ENCODE measurements at regions not wholly inside any gene's neighbourhood (a gene's known extent, or its start where the extent isn't known, plus 50 kb on each side); places are given as distances from the start of the nearest gene placed in this dataset.

DNA sequence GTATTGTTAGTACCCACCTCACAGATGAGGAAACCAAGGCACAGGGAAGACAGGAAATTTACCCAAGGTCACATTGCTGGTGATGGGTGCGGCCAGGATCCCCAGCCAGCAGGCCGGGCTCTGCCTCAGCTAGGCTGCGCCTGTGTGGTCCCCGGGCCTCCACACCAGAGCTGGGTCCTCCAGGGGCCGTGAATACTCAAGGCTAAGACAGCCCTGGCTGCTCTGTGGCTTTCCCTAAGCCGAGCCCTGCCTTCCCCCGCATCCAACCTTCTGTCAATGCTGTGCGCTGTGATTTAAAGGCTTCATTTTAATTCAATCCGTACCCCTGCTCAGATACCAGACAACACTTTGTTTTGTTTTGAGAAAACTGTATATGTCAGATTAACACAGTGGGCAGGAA lies 246.7 kb downstream of the TTLL2 start:
- TF ChIP-seq, protein P1, sequence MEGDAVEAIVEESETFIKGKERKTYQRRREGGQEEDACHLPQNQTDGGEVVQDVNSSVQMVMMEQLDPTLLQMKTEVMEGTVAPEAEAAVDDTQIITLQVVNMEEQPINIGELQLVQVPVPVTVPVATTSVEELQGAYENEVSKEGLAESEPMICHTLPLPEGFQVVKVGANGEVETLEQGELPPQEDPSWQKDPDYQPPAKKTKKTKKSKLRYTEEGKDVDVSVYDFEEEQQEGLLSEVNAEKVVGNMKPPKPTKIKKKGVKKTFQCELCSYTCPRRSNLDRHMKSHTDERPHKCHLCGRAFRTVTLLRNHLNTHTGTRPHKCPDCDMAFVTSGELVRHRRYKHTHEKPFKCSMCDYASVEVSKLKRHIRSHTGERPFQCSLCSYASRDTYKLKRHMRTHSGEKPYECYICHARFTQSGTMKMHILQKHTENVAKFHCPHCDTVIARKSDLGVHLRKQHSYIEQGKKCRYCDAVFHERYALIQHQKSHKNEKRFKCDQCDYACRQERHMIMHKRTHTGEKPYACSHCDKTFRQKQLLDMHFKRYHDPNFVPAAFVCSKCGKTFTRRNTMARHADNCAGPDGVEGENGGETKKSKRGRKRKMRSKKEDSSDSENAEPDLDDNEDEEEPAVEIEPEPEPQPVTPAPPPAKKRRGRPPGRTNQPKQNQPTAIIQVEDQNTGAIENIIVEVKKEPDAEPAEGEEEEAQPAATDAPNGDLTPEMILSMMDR (IDR thresholded peaks at IDR 0.05; ENCODE audit: low read depth, low read length, poor library complexity, severe bottlenecking) = no peak
- no peak for TF ChIP-seq EZH2phosphoT487 (IDR thresholded peaks at IDR 0.05; ENCODE audit: borderline replicate concordance, low read length)

Measured in DOHH2 (cell line).